HG03025 (cell line): ENCODE measurements at regions not wholly inside any gene's neighbourhood (a gene's known extent, or its start where the extent isn't known, plus 50 kb on each side); places are given as distances from the start of the nearest gene placed in this dataset.

Experiments
- ATAC-seq: cut with Tn5 transposase; IDR thresholded peaks from one replicate; pipeline ENCODE4 v1.9.1; 2021; ENCODE audit warnings: mild to moderate bottlenecking, moderate library complexity; ENCODE audit not compliant: unreplicated experiment, low FRiP score

DNA sequence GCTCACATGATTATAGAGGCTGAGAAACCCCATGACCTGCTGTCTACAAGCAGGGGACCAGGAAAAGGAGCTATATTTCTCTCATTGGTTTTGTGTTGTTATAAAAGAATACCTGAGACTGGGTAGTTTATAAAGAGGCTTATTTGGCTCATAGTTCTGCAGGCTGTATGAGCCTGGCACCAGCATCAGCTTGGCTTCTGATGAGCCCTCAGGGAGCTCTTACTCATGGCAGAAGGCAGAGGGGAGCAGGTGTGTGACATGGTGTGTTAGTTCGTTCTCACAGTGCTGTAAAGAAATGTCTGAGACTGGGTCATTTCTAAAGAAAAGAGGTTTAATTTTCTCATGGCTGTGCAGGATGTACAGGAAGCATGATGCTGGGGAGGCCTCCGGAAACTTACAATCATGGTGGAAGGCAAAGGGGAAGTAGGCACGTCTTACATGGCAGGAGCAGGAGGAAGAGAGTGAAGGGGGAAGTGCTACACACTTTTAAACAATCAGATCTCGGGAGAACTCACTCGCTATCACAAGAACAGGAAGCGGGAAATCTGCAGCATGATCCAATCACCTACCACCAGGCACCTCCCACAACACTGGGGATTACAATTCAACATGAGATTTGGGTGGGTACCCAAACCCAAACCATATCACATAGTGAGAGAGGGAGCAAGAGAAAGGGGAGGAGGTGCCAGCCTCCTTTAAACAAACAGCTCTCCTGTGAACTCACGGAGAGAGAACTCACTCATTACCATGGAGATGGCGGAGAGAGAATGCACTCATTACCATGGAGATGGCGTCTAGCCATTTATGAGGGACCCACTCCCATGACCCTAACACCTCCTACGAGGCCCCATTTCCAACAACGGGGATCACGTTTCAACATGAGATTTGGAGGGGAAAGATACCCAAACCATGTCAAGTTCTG lies 133.4 kb downstream of the JCAD start:
- no peak for ATAC-seq

DNA sequence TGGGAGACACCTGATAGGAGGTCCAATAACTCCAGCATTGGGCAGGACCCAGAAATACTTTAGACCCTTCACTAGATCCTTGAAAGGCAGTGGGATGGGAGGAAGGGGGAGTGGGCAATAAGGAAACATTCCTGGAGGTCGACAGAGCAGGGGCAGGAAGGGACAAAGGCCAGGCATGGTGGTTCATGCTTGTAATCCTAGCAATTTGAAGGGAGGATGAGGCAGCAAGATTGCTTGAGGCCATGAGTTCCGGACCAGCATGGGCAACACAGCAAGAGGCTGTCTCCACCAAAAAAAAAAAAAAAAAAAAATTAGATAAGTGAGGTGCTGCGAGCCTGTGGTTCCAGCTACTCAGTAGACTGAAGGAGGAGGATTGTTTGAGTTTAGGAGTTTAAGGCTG lies 134.9 kb downstream of the JCAD start:
- ATAC-seq = no peak

DNA sequence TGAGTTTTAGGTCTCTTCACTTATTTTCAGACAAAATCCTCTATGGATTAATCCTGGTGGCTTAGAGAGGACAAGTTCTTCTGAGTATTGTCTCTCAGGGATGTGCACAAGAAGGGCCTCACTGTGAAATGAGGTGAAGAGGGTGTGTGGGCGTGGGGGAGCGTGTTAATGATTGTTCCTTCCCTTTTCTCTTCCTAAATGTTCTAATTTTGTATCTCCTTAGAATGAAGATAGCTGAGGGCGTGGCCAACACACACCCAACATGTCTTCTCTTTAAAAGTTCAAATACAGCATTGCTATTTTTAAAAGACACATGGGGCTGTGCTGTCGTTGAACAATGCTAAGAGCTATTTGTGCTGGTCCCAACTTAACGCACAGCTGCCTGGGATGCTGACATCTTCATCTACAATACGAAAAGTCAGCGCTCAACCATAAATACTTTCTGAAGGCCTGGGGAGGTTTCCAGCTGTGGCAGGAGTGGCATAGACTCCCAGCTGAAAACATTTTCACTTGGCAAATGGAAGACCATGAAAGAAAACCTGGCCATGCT lies 135.9 kb downstream of the JCAD start:
- no peak for ATAC-seq

GRCh38 chr10:29922892-29923291 lies 136.5 kb downstream of the JCAD start:
- no peak for ATAC-seq

GRCh38 chr10:29922226-29922625 lies 137.2 kb downstream of the JCAD start:
- no peak for ATAC-seq

- ATAC-seq = no peak
These were observed 138.3 kb downstream of the JCAD start for GRCh38 chr10:29921071-29921446.

GRCh38 chr10:29920408-29921070 lies 138.8 kb downstream of the JCAD start:
- ATAC-seq = no peak

- ATAC-seq = no peak
These were observed 140.6 kb downstream of the JCAD start for GRCh38 chr10:29918623-29919400.

DNA sequence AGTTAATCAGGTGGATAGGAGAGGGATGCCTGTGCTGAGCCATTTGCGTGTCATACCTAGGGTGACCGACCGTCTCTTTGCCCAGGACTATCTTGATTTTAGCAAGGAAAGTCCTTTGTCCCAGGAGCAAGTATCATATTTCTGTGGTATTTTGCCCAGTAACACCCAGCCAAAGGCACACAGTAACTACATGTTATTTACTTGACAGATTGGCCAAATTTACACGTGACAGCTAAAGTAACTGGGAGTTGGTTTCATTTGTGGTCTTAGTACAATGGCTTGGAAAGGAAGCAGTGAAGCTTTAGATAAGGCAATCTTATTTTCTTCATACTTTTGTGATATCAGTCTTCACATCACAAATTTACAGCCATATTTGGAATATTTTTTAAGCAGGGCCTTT lies 142.1 kb downstream of the JCAD start:
- ATAC-seq = no peak

DNA sequence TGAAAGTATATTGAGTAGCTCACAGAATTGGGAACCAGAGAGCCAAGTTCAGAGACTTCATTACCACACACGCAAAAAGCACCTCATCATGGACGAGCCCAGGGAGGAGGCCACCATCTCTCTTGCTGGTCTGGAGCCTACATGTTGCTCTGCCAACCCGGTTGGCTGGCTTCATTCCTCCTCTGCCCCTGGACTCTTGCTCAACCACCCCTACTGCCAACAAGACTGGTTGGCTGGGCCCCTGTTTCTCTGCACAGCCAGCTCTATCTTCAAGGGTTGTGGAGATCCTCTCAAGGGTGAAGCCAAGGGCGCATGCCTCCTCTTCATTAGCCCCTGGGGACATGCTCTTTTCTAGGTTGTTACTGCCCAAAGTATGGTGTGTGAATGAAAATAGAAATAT lies 142.7 kb downstream of the JCAD start:
- ATAC-seq = no peak

DNA sequence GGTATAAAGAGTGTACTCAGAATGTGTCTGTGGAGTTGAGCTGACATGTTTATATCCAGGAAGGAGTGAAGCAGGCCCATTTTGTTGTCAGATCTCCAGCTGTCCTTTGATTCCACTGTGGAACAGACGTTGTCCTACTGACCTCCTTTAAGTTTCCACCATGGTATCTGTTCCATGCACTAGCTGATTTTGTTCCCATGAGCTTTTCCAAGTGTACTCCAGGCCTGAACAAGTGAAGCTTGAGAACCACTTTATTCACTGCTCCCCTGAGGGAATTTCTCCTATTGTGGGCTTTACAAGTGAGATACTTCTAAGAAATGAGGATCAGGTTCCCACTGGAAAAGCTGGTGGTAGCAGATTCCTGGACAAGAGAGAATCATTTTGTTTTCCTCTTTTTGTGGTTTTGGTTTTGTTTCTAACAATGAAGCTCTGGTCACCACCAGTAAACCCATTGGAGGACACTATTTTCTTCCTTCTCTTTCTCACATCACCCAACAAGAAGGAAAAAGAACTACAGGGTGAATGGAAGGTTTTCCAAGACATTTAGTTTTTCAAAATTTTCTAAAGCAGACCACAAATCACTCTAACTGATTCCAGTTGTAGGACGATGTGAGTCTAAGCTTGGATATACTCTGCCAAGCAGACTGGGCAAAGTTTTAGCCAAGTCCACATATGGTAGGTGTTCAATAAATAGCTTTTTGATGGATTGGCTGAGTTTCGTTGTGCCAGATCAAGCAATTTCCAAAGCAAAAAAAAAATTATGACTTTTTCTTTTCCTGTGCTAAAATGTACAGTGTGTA lies 144.2 kb downstream of the JCAD start:
- no peak for ATAC-seq

- no peak for ATAC-seq
These were observed 150.4 kb downstream of the JCAD start for GRCh38 chr10:29908962-29909361.

DNA sequence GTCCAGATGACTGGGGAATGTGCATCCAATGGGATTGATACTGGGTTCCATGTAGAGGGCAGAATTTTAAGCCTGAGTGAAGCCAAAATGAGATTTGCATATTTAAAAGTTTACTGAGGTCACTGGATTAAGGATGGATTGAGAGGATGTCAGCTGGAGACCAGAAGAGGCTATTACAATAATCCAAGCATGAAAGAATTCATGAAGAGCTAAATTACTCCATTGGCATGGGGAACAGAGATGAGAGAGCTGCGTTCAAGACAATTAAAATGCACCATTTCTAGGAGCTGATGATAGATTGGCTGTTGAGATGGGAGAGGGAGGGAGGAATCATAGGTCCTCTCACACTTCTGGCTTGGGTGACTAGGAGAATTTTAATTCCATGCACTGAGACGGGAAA lies 158.5 kb downstream of the JCAD start:
- ATAC-seq = no peak

DNA sequence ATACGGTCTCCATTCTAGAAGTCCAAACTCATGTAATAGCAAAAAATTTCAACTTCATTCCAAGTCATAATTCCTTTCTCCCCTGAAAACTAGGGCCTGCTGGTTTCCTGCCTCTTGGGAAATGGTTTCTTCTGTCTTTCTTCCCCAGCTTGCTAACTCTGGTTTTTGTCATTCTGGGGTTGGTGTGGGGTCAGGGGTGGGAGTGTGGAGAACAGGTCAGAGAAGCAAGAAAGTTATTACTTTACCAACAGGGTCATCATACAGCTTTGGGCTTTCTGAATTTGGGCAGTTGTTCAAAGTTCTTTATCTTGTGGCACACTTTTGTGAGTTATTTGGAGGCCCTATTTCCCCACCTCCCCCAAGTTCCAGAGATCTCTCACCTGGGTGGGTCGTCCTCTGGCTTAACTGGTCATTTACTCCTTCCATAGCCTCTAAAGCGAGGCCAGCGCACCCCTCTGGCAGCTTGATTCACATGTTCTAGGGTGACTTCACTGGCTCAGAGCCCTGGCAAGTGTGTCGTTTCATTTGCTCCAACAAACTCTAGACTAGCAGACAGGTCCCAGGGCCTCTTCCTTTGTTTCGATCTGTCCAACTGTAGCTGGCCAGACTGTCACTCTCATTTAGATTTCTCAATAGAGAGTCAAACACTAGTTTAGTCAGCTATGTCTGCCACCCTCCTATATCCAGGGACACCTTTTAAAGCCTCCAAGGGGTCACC lies 161.2 kb downstream of the JCAD start:
- no peak for ATAC-seq

- ATAC-seq = no peak
These were observed 162.0 kb downstream of the JCAD start for GRCh38 chr10:29897430-29897829.

DNA sequence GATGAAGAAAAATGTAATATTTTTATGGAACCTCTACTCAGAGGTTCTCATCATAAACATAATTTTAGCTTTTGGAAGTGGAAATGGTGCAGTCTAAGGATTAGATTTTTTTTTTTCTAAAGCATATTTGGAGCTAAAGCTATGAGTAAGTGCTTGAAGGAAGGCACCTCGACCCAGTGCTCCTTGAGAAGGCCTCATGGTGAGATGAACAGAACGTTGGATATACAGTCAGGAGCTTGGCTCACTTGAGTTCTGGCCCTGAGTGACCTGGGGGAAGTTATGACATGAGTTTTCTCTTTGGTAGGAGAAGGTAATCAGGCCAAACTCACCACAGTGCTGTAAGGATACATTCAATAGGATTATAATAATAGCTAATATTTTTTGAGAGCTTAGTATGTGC lies 163.3 kb downstream of the JCAD start:
- no peak for ATAC-seq

DNA sequence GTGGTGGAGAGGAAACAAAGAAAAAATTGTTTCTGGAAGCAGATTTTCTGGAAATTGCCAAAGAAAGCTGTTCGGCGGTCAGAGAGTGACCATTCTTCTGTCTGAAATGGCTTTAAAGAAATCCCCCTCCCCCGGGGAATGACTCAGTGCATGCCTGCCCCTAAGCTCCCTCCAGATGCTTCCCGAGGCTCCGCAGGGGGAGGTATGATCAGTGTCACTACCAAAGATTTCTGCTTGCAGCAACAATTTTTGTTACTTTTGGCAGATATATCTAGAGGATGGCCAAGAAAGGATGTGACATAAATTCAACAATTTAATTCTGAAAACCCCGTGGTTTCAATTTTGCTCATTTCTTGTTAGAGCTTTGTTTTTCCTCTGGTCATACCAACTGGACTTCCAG lies 163.9 kb downstream of the JCAD start:
- ATAC-seq = no peak

- ATAC-seq = no peak
These were observed 171.1 kb downstream of the JCAD start for GRCh38 chr10:29888321-29888720.

DNA sequence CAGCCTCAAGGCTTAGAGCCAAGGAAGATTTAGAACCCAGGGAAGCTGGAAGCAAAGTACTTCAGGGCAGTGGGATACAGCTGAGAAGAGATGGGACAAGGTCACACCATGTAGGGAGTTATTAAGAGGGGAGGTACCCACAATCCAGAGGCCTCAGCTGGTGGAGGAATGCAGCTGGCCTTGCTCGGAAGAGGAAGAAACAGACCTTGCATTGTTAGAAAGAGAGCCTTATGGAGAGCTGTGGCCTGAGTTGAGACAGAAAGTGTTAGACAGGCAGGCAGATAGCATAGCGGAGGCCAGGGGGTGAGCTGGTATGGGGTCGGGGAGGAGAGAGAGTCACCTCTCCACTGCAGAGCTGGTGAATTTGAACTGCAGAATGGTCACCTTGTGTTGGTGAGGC lies 173.1 kb downstream of the JCAD start:
- no peak for ATAC-seq

GRCh38 chr10:29883231-29883630 lies 176.2 kb downstream of the JCAD start:
- no peak for ATAC-seq
